ENCODE measurements at regions not wholly inside any gene's neighbourhood (a gene's known extent, or its start where the extent isn't known, plus 50 kb on each side); places are given as distances from the start of the nearest gene placed in this dataset.

DNA sequence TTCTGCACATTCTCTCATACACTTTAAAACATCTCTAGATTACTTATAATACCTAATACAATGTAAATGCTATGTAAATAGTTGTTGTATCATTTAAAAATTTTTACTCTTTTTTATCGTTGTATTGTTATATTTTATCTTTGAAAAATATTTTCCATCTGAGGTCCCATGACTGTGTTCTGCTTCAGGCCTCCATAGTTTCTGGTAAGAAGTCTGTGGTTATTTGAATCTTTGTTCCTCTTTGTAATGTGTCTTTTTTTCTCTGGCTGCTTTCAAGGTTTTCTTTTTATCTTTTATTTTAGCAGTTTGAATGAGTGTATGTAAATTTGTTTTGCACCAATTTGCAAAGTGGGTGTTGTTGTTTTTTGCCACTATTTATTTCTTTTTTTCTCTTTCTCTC is 263.1 kb downstream of the RPS24 start:
- WGBS, 4 donors, result 61 to 86% (median 75%) methylated on average over 1 of the region's 1 CpG
- peaks cover 0 to 2% of the 10 kb centered on the region in 2 donors for H3K4me1 ChIP-seq (replicated peaks in 1 of 2)
- no peak overlapping the region for H3K27ac ChIP-seq
- intact Hi-C loops (cut with DNase I), result loop anchor here in 1 of 2 donors (10.0 kb wide), 1 partner anchor 252 kb away; no protein-coding TSS in a partner anchor
- no peaks in the 10 kb centered on the region for H3K9me3 ChIP-seq (replicated peaks in 1 of 3)
- TF ChIP-seq, protein P1, sequence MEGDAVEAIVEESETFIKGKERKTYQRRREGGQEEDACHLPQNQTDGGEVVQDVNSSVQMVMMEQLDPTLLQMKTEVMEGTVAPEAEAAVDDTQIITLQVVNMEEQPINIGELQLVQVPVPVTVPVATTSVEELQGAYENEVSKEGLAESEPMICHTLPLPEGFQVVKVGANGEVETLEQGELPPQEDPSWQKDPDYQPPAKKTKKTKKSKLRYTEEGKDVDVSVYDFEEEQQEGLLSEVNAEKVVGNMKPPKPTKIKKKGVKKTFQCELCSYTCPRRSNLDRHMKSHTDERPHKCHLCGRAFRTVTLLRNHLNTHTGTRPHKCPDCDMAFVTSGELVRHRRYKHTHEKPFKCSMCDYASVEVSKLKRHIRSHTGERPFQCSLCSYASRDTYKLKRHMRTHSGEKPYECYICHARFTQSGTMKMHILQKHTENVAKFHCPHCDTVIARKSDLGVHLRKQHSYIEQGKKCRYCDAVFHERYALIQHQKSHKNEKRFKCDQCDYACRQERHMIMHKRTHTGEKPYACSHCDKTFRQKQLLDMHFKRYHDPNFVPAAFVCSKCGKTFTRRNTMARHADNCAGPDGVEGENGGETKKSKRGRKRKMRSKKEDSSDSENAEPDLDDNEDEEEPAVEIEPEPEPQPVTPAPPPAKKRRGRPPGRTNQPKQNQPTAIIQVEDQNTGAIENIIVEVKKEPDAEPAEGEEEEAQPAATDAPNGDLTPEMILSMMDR (IDR thresholded peaks at IDR 0.05), result no peak
- H3K27me3 ChIP-seq, result no peaks in the 10 kb centered on the region
- no peak for DNase-seq
- no peaks in the 10 kb centered on the region for H3K36me3 ChIP-seq (replicated peaks in 1 of 2)
- H3K4me3 ChIP-seq, result no peak overlapping the region

DNA sequence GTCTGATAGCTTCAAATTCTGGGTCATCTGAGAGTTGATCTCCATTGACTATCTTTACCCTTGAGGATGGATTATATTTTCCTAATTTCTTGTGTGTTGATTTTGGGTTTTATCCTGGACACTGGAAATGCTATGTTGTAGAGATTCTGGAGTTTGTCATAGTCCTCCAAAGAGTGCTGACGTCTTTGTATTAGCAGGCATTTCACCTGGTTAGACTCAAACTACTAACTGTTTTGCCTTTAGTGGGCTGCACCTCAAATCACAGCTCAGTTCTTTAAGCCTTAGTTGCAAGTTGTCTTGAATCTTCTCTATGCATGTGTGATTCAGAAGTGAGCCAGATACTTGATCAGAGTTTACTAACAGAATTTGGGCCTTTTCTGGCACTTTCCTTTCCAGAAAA is 264.3 kb downstream of the RPS24 start:
- 93 to 100% (median 94%) methylated on average over 1 of the region's 1 CpG for WGBS, 4 donors
- no peak overlapping the region for H3K27ac ChIP-seq
- H3K9me3 ChIP-seq (replicated peaks in 1 of 3), result no peaks in the 10 kb centered on the region
- H3K4me1 ChIP-seq (replicated peaks in 1 of 2), result peaks cover 0 to 13% of the 10 kb centered on the region in 2 donors
- no peak for DNase-seq
- TF ChIP-seq, protein P1 (IDR thresholded peaks at IDR 0.05), result no peak
- TF ChIP-seq POLR2A (IDR thresholded peaks at IDR 0.05), result no peak
- intact Hi-C loops (cut with DNase I), result loop anchor here in 1 of 2 donors (10.0 kb wide), 1 partner anchor 253 kb away; no protein-coding TSS in a partner anchor
- no peaks in the 10 kb centered on the region for H3K27me3 ChIP-seq
- no peak overlapping the region for H3K4me3 ChIP-seq
- H3K36me3 ChIP-seq (replicated peaks in 1 of 2), result no peaks in the 10 kb centered on the region

DNA sequence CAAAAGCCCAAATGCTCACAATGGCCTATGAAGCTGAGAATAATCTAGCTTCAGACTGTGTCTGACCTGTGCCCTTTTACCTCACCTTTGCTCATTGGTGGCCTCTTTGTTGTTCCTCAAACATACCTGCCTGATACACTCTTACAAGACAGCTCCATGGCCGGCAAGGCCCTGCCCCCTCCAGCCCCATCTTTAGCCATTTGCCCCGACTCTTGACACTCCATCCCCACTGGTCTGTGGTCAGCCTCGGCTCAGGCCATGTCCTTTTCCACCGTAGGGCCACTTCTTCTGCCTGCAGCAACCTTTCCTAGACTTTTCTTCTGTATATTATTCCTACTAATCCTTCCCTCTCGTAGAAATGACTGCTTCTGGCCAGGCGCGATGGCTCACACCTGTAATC is 265.2 kb downstream of the RPS24 start:
- no peak overlapping the region for H3K27ac ChIP-seq
- no peak overlapping the region for H3K4me3 ChIP-seq
- TF ChIP-seq, protein P1 (IDR thresholded peaks at IDR 0.05), result no peak
- TF ChIP-seq POLR2A (IDR thresholded peaks at IDR 0.05), result no peak
- peaks cover 0 to 17% of the 10 kb centered on the region in 2 donors for H3K4me1 ChIP-seq (replicated peaks in 1 of 2)
- no peaks in the 10 kb centered on the region for H3K27me3 ChIP-seq
- no peaks in the 10 kb centered on the region for H3K36me3 ChIP-seq (replicated peaks in 1 of 2)
- intact Hi-C loops (cut with DNase I), result loop anchor here in 1 of 2 donors (10.0 kb wide), 1 partner anchor 254 kb away; no protein-coding TSS in a partner anchor
- WGBS, 4 donors, result 93 to 95% (median 95%) methylated on average over 7 of the region's 7 CpGs
- peak in 1 of 7 donors; percentile 44 for DNase-seq
- no peaks in the 10 kb centered on the region for H3K9me3 ChIP-seq (replicated peaks in 1 of 3)

DNA sequence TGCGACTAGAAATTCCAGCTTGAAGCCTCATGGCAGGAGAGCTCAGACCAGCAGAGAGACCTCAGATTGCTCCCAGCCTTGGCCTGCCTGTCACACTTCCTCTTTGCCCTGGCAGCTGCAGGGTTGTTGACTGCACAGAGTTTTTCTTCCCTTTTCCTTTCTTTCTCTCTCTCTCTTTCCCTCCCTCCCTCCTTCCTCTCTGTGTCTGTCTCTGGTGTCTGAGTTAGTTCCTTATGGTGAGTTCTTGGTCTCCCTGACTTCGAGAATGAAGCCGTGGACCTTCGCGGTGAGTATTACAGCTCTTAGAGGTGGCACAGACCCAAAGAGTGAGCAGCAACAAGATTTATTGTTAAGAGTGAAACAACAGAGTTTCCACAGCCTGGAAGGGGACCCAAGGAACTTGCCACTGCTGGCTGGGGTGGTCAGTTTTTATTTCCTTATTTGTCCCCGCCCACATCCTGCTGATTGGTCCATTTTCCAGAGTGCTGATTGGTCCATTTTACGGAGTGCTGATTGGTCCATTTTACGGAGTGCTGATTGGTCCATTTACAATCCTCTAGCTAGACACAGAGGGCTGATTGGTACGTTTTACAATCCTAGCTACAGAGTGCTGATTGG is 266.3 kb downstream of the RPS24 start:
- intact Hi-C loops (cut with DNase I), result loop anchor here (10.0 kb wide), 1 partner anchor 255 kb away; no protein-coding TSS in a partner anchor
- Histone ChIP-seq H3K4me1 (replicated peaks in 1 of 2) (peaks cover 0 to 17% of the 10 kb centered on the region in 2 donors), H3K4me3 (no peak overlapping the region), H3K36me3 (replicated peaks in 1 of 2) (no peaks in the 10 kb centered on the region), H3K9me3 (replicated peaks in 1 of 3) (no peaks in the 10 kb centered on the region), H3K27ac (peak overlapping the region in 4 of 5 donors; percentile 14 to 81 (median 56)), H3K27me3 (no peaks in the 10 kb centered on the region)
- TF ChIP-seq POLR2A (IDR thresholded peaks at IDR 0.05), result no peak
- TF ChIP-seq, protein P1 (IDR thresholded peaks at IDR 0.05), result no peak
- 60 to 66% (median 60%) methylated on average over 9 of the region's 9 CpGs for WGBS, 4 donors
- DNase-seq, result peak in 6 of 7 donors; percentile 39 to 74 (median 60)
